K562 (cell line): ENCODE measurements at regions not wholly inside any gene's neighbourhood (a gene's known extent, or its start where the extent isn't known, plus 50 kb on each side); places are given as distances from the start of the nearest gene placed in this dataset.

Experiments
- ATAC-seq: fragments of 200-7000 bp; cut with Tn5 transposase; 3 replicates; pipeline ENCODE4 v1.9.1; 2020; ENCODE audit warnings: moderate library complexity
- BruUV-seq: library from RNA; stranded (reverse); fragments of 400-500 nt; replicated peaks from 2 replicates; lab custom pipeline; 2021; lab: Mats Ljungman, UMichigan
- CTCF ChIA-PET: fragments of 300-600 bp; formaldehyde crosslinking; extraction: SDS; loops from one replicate; lab custom pipeline; 2021; ENCODE audit warnings: low intra/inter-chr PET ratio; lab: Yijun Ruan, JAX
- POLR2A ChIA-PET: fragments of 300-600, 350-650 bp; sonication (Branson Sonifier 250); formaldehyde crosslinking; extraction: SDS; loops from one replicate; lab custom pipeline; 2021; ENCODE audit warnings: antibody characterized with exemption, inconsistent platforms; lab: Yijun Ruan, JAX
- DNase-seq, 4 experiments: peaks; one replicate each; pipeline versions ENCODE4 v3.0.0 to v3.0.0-alpha.2; 2011 to 2018; ENCODE audit warnings: low spot score in 3 of 4, mixed read lengths in 3 of 4; ENCODE audit errors: extremely low read depth in 1 of 4
- FAIRE-seq: peaks from 2 replicates; lab custom pipeline; 2011; peaks lifted over from hg19 to GRCh38; lab: Jason Lieb, UNC
- H2AFZ ChIP-seq: 2 replicates; pipeline ENCODE4 v1.6.0; 2011; ENCODE audit warnings: low read depth, low read length, control low read depth, inconsistent platforms
- H3K27ac ChIP-seq: fragments of 200-600 bp; 3 replicates; pipeline ENCODE4 v1.8.0; 2011; ENCODE audit warnings: low read depth, mild to moderate bottlenecking, control low read depth, inconsistent platforms, low read length, moderate library complexity, mixed read lengths; ENCODE audit errors: extremely low read depth
- H3K27me3 ChIP-seq, 2 experiments: fragments of 300-600 bp in 1 of 2; 2 replicates in 1 of 2; 3 replicates in 1 of 2; pipeline versions ENCODE4 v1.6.0 to v1.8.0; 2011; ENCODE audit warnings: inconsistent platforms in 2 of 2, low read length in 2 of 2, mild to moderate bottlenecking in 1 of 2, mixed read lengths in 1 of 2, moderate library complexity in 1 of 2; ENCODE audit not compliant: control insufficient read depth in 2 of 2, insufficient read depth in 2 of 2
- H3K36me3 ChIP-seq: fragments of 300-600 bp; 3 replicates; pipeline ENCODE4 v1.8.0; 2011; ENCODE audit warnings: mild to moderate bottlenecking, low read length, inconsistent platforms; ENCODE audit not compliant: control insufficient read depth, insufficient read depth
- H3K4me1 ChIP-seq, 2 experiments: fragments of 200-600 bp in 1 of 2; replicated peaks in 1 of 2; 2 replicates in 1 of 2; 3 replicates in 1 of 2; pipeline versions ENCODE4 v1.5.1 to v1.8.0; 2011; ENCODE audit warnings: inconsistent platforms in 2 of 2, low read length in 2 of 2, mild to moderate bottlenecking in 1 of 2, mixed read lengths in 1 of 2, moderate library complexity in 1 of 2; ENCODE audit not compliant: control insufficient read depth in 2 of 2, insufficient read depth in 2 of 2
- H3K4me2 ChIP-seq: 2 replicates; pipeline ENCODE4 v1.6.1; 2011; ENCODE audit warnings: low read length, control low read depth, inconsistent platforms, mixed read lengths; ENCODE audit not compliant: insufficient read depth
- H3K4me3 ChIP-seq: fragments of 200-600 bp; sonication (generic), shearing (Covaris generic); 2 replicates; pipeline ENCODE4 v1.5.1; 2016; ENCODE audit warnings: control low read depth, inconsistent platforms
- H3K79me2 ChIP-seq: fragments of 200-600 bp; 3 replicates; pipeline ENCODE4 v1.8.0; 2011; ENCODE audit warnings: low read length, inconsistent platforms; ENCODE audit not compliant: control insufficient read depth, insufficient read depth
- H3K9ac ChIP-seq, 2 experiments: 2 replicates each; pipeline versions ENCODE4 v1.6.0 to v1.6.1; 2011; ENCODE audit warnings: low read depth in 2 of 2, low read length in 2 of 2, control low read depth in 1 of 2, inconsistent platforms in 1 of 2, mild to moderate bottlenecking in 1 of 2, mixed read lengths in 1 of 2; ENCODE audit not compliant: insufficient read depth in 1 of 2
- H3K9me1 ChIP-seq: one replicate; pipeline ENCODE4 v1.6.0; 2011; ENCODE audit warnings: inconsistent platforms, mild to moderate bottlenecking, low read length, moderate library complexity; ENCODE audit not compliant: control insufficient read depth, insufficient read depth
- H3K9me3 ChIP-seq: replicated peaks from 2 replicates; pipeline ENCODE4 v1.5.1; 2011; ENCODE audit warnings: low read depth, low read length, inconsistent platforms; ENCODE audit not compliant: control insufficient read depth, insufficient read depth
- H4K20me1 ChIP-seq: replicated peaks from 2 replicates; pipeline ENCODE4 v1.6.1; 2011; ENCODE audit warnings: low read length, inconsistent platforms, mixed read lengths; ENCODE audit not compliant: control insufficient read depth, insufficient read depth
- BACH1 ChIP-seq: fragments of 200-800 bp; sonication (Bioruptor generic); IDR thresholded peaks from 2 replicates; pipeline ENCODE4 v1.6.1; 2016; ENCODE audit warnings: missing genetic modification characterization, missing compliant biosample characterization
- ETS2 ChIP-seq: IDR thresholded peaks from 2 replicates; pipeline ENCODE4 v1.6.1; 2016; ENCODE audit warnings: borderline replicate concordance, missing genetic modification characterization, mild to moderate bottlenecking, moderate library complexity, missing compliant biosample characterization; ENCODE audit not compliant: poor library complexity, severe bottlenecking
- HDAC6 ChIP-seq: IDR thresholded peaks from 2 replicates; pipeline ENCODE4 v1.6.1; 2012; ENCODE audit warnings: low read depth, mild to moderate bottlenecking, control low read depth, inconsistent platforms, low read length, moderate library complexity
- HLTF ChIP-seq: fragments of 450-650 bp; IDR thresholded peaks from 2 replicates; pipeline ENCODE4 v1.6.1; 2016
- HOXB6 ChIP-seq: fragments of 250-450 bp; sonication (Bioruptor Pico); IDR thresholded peaks from 2 replicates; pipeline ENCODE4 v1.5.1; 2022; ENCODE audit warnings: mild to moderate bottlenecking, borderline replicate concordance
- MIER1 ChIP-seq: fragments of 450-650 bp; IDR thresholded peaks from 2 replicates; pipeline ENCODE4 v1.6.1; 2016; ENCODE audit warnings: antibody characterized with exemption, mild to moderate bottlenecking, low read depth
- NCOA1 ChIP-seq: fragments of 450-650 bp; IDR thresholded peaks from 2 replicates; pipeline ENCODE4 v1.6.1; 2016; ENCODE audit warnings: low read depth
- NR2C2 ChIP-seq, 2 experiments: fragments of 200-800 bp in 1 of 2; sonication (Bioruptor generic) in 1 of 2; sonication (generic) in 1 of 2; formaldehyde crosslinking in 1 of 2; IDR thresholded peaks; 2 replicates each; pipeline versions ENCODE4 v1.6.1 to v1.8.0; 2016 to 2022; ENCODE audit warnings: mild to moderate bottlenecking in 1 of 2, missing compliant biosample characterization in 1 of 2, missing genetic modification characterization in 1 of 2, missing genetic modification reagents in 1 of 2
- PHF21A ChIP-seq: fragments of 450-650 bp; IDR thresholded peaks from 2 replicates; pipeline ENCODE4 v1.6.1; 2017; ENCODE audit warnings: low read depth, borderline replicate concordance
- SAP30 ChIP-seq: fragments of 200-600 bp; sonication (generic); IDR thresholded peaks from 2 replicates; pipeline ENCODE4 v1.6.1; 2012; ENCODE audit warnings: borderline replicate concordance, low read depth, mild to moderate bottlenecking, moderate library complexity, low read length, control low read depth, inconsistent platforms; ENCODE audit not compliant: insufficient read depth, poor library complexity, severe bottlenecking
- SIN3B ChIP-seq: fragments of 450-650 bp; IDR thresholded peaks from 2 replicates; pipeline ENCODE4 v1.6.1; 2017; ENCODE audit warnings: low read depth, mild to moderate bottlenecking, moderate library complexity
- SNRNP70 ChIP-seq: fragments of 200-400 bp; formaldehyde crosslinking; optimal IDR thresholded peaks from 2 replicates; pipeline ENCODE3; 2017; ENCODE audit warnings: low read depth, low read length
- ZFP1 ChIP-seq: fragments of 450-650 bp; formaldehyde crosslinking; IDR thresholded peaks from 2 replicates; pipeline ENCODE4 v1.4.0; 2020; ENCODE audit warnings: mild to moderate bottlenecking, mixed read lengths
- ZNF124 ChIP-seq: sonication (generic); formaldehyde crosslinking; IDR thresholded peaks from 2 replicates; pipeline ENCODE4 v1.8.1; 2022; ENCODE audit warnings: missing genetic modification reagents
- ZNF239 ChIP-seq: fragments of 250-450 bp; sonication (Bioruptor Pico); IDR thresholded peaks from 2 replicates; pipeline ENCODE4 v1.4.0; 2020; ENCODE audit warnings: mild to moderate bottlenecking
- ZNF253 ChIP-seq: fragments of 250-450 bp; sonication (Bioruptor Pico); conservative IDR thresholded peaks from 2 replicates; pipeline ENCODE4 v1.6.1; 2021; ENCODE audit warnings: mild to moderate bottlenecking
- WGBS: fragments of 100-300 bp; shearing (Covaris generic); methylation state at CpG from one replicate; pipeline ENCODE4 v1.1.6; 2016; ENCODE audit warnings: low coverage, mixed read lengths; ENCODE audit not compliant: insufficient coverage; ENCODE audit errors: missing lambda C conversion rate; 5-methylcytosine and 5-hydroxymethylcytosine counted together
- in situ Hi-C: fragments of 300-500 bp; cut with MboI; formaldehyde crosslinking; loops from 4 replicates; pipeline ENCODE4 v1.15.0; 2018; ENCODE audit warnings: inconsistent platforms, mixed read lengths
- intact Hi-C: fragments of 100-400 bp; cut with micrococcal nuclease; formaldehyde crosslinking; loops from 2 replicates; pipeline ENCODE4 v1.14.2; 2022
- TF ChIP-seq, protein P1 (sequence below): fragments of 250-450 bp; sonication (Bioruptor Pico); IDR thresholded peaks from 2 replicates; pipeline ENCODE4 v1.5.0; 2020; ENCODE audit warnings: mild to moderate bottlenecking

GRCh38 chr13:66089711-66090110, 1140.4 kb downstream of the PCDH9 start:
- intact Hi-C loops, result no loop called here
- POLR2A ChIA-PET, result no interaction called here
- H2AFZ ChIP-seq, result no peak overlapping the region
- no peaks in the 10 kb centered on the region for H3K4me1 ChIP-seq
- no peaks in the 10 kb centered on the region for H3K79me2 ChIP-seq
- H3K36me3 ChIP-seq, result no peaks in the 10 kb centered on the region
- no peaks in the 10 kb centered on the region for H3K9me3 ChIP-seq
- no peak overlapping the region for H3K9ac ChIP-seq
- H3K27me3 ChIP-seq, result no peaks in the 10 kb centered on the region
- TF ChIP-seq ZNF253 (CRISPR knock-in tag), result no peak
- TF ChIP-seq MIER1, result no peak
- TF ChIP-seq PHF21A, result no peak
- TF ChIP-seq HLTF, result no peak
- no peak for TF ChIP-seq BACH1 (tag)
- TF ChIP-seq SNRNP70, result no peak
- TF ChIP-seq, all 486 proteins: peak for 0
- no TSS peak for BruUV-seq
- Histone ChIP-seq H4K20me1 (no peaks in the 10 kb centered on the region), H3K27ac (no peak overlapping the region), H3K9me1 (no peaks in the 10 kb centered on the region), H3K4me3 (no peak overlapping the region), H3K4me2 (no peak overlapping the region)
- FAIRE-seq (no peak), DNase-seq (no peak), ATAC-seq (no peak)
- WGBS, result 30% methylated on average over 1 of the region's 1 CpG
- CTCF ChIA-PET, result no interaction called here
- in situ Hi-C loops, result no loop called here

DNA sequence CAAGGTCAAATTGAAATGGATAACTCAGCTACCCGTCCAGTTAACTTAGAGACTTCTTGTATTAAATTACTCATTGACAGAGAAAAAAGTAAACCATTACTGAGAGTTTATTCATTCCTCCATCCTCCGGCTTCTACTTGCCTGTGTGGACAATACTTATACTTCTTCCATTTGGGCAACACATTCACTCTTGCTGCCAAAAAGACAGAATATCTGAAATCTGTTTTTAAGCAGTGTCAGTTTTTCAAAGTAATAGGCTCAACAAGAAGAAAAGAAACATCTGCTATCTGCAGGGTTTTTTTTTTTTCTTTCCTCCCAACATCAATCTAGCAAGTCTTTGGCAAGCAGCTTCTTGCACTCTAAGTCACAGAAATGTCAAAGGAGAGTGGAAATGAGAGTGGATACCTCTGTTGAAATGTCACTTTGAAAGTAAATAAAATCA, 1142.8 kb downstream of the PCDH9 start:
- no peak overlapping the region for H3K4me3 ChIP-seq

More for the DNA sequence above, 1142.8 kb downstream of the PCDH9 start:
- CTCF ChIA-PET, result no interaction called here
- intact Hi-C loops, result no loop called here
- TF ChIP-seq HDAC6 (no peak), ZNF124 (CRISPR knock-in tag) (no peak), NR2C2 (CRISPR knock-in tag; IDR thresholded peaks at IDR 0.05) (no peak), NR2C2 (tag; IDR thresholded peaks at IDR 0.05) (no peak), SAP30 (no peak), NCOA1 (no peak), HOXB6 (CRISPR knock-in tag) (no peak), SIN3B (no peak), ETS2 (no peak), ZNF239 (CRISPR knock-in tag) (no peak), ZFP1 (CRISPR knock-in tag) (no peak)
- TF ChIP-seq, protein P1, sequence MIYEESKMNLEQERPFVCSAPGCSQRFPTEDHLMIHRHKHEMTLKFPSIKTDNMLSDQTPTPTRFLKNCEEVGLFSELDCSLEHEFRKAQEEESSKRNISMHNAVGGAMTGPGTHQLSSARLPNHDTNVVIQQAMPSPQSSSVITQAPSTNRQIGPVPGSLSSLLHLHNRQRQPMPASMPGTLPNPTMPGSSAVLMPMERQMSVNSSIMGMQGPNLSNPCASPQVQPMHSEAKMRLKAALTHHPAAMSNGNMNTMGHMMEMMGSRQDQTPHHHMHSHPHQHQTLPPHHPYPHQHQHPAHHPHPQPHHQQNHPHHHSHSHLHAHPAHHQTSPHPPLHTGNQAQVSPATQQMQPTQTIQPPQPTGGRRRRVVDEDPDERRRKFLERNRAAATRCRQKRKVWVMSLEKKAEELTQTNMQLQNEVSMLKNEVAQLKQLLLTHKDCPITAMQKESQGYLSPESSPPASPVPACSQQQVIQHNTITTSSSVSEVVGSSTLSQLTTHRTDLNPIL (CRISPR knock-in tag), result no peak
- DNase-seq (no peak), FAIRE-seq (no peak), ATAC-seq (no peak)
- H3K27me3 ChIP-seq, result no peaks in the 10 kb centered on the region
- POLR2A ChIA-PET, result no interaction called here
- H2AFZ ChIP-seq, result no peak overlapping the region
- H3K4me1 ChIP-seq, result no peaks in the 10 kb centered on the region
- H3K36me3 ChIP-seq, result no peaks in the 10 kb centered on the region
- H3K9ac ChIP-seq, result no peak overlapping the region
- H3K4me2 ChIP-seq, result no peak overlapping the region
- in situ Hi-C loops, result no loop called here
- no peaks in the 10 kb centered on the region for H4K20me1 ChIP-seq
- no peaks in the 10 kb centered on the region for H3K9me3 ChIP-seq
- H3K79me2 ChIP-seq, result no peaks in the 10 kb centered on the region
- no peaks in the 10 kb centered on the region for H3K9me1 ChIP-seq
- no peak overlapping the region for H3K27ac ChIP-seq
- WGBS, result 38% methylated on average over 2 of the region's 2 CpGs
- BruUV-seq, result no TSS peak
